ENCODE measurements at regions not wholly inside any gene's neighbourhood (a gene's known extent, or its start where the extent isn't known, plus 50 kb on each side); places are given as distances from the start of the nearest gene placed in this dataset.

GRCh38 chr9:38312406-38312805, 80.1 kb upstream of the ALDH1B1 start:
- TF ChIP-seq, protein P1, sequence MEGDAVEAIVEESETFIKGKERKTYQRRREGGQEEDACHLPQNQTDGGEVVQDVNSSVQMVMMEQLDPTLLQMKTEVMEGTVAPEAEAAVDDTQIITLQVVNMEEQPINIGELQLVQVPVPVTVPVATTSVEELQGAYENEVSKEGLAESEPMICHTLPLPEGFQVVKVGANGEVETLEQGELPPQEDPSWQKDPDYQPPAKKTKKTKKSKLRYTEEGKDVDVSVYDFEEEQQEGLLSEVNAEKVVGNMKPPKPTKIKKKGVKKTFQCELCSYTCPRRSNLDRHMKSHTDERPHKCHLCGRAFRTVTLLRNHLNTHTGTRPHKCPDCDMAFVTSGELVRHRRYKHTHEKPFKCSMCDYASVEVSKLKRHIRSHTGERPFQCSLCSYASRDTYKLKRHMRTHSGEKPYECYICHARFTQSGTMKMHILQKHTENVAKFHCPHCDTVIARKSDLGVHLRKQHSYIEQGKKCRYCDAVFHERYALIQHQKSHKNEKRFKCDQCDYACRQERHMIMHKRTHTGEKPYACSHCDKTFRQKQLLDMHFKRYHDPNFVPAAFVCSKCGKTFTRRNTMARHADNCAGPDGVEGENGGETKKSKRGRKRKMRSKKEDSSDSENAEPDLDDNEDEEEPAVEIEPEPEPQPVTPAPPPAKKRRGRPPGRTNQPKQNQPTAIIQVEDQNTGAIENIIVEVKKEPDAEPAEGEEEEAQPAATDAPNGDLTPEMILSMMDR (IDR thresholded peaks at IDR 0.05), result no peak
- no peak for TF ChIP-seq POLR2A (IDR thresholded peaks at IDR 0.05)

All from body of pancreas (tissue), 4 donors.